HCT116 (cell line): ENCODE measurements at regions not wholly inside any gene's neighbourhood (a gene's known extent, or its start where the extent isn't known, plus 50 kb on each side); places are given as distances from the start of the nearest gene placed in this dataset.

Source experiments
- ATAC-seq: fragments of 200-7000 bp; cut with Tn5 transposase; 2 replicates; pipeline ENCODE4 v1.9.1; 2020; ENCODE audit warnings: mild to moderate bottlenecking, moderate library complexity
- BruUV-seq: library from RNA; stranded (reverse); fragments of 400-500 nt; replicated peaks from 2 replicates; lab custom pipeline; 2021; lab: Mats Ljungman, UMichigan
- CTCF ChIA-PET: fragments of 300-600 bp; sonication (Branson Sonifier 250); formaldehyde crosslinking; loops from one replicate; lab custom pipeline; 2021; ENCODE audit warnings: antibody characterized with exemption; lab: Charles Lee
- POLR2A ChIA-PET: fragments of 300-600, 350-600 bp; sonication (Branson Sonifier 250); formaldehyde crosslinking; loops from one replicate; lab custom pipeline; 2021; ENCODE audit warnings: antibody characterized with exemption; lab: Charles Lee
- RAD21 ChIA-PET, 2 experiments: fragments of 300-600 bp; sonication (Branson Sonifier 250); formaldehyde crosslinking; loops; one replicate each; lab custom pipeline; 2023; ENCODE audit warnings: low total read pairs in 2 of 2; ENCODE audit not compliant: uncharacterized antibody in 2 of 2, unreplicated experiment in 2 of 2, low non-redundant PET in 1 of 2; lab: Charles Lee
- DNase-seq: peaks from one replicate; pipeline ENCODE4 v3.0.0-alpha.2; 2010; ENCODE audit warnings: low read depth, low spot score
- H2AFZ ChIP-seq: fragments of 200-600 bp; shearing (Covaris generic), sonication (generic); 2 replicates; pipeline ENCODE4 v1.6.1; 2017; ENCODE audit warnings: low read depth, mixed run types, mixed read lengths, antibody characterized with exemption, low read length; ENCODE audit not compliant: poor library complexity, severe bottlenecking
- H3K27ac ChIP-seq: 2 replicates; pipeline ENCODE4 v1.5.1; 2012; ENCODE audit warnings: low read depth, low read length
- H3K27me3 ChIP-seq: fragments of 200-600 bp; sonication (generic); 2 replicates; pipeline ENCODE4 v1.6.1; 2016; ENCODE audit warnings: mixed run types, low read length, mixed read lengths; ENCODE audit not compliant: insufficient read depth
- H3K36me3 ChIP-seq, 2 experiments: fragments of 200-500 bp in 1 of 2; fragments of 200-600 bp in 1 of 2; sonication (Bioruptor generic) in 1 of 2; sonication (generic) in 1 of 2; 2 replicates each; pipeline versions ENCODE4 v1.5.1 to v1.6.1; 2014 to 2016; ENCODE audit warnings: low read length in 2 of 2, inconsistent platforms in 1 of 2, mixed read lengths in 1 of 2, mixed run types in 1 of 2; ENCODE audit not compliant: insufficient read depth in 2 of 2, control insufficient read depth in 1 of 2
- H3K4me1 ChIP-seq, 2 experiments: fragments of 200-600 bp in 1 of 2; sonication (generic) in 1 of 2; 2 replicates each; pipeline versions ENCODE4 v1.5.1 to v1.6.1; 2012 to 2017; ENCODE audit warnings: low read length in 2 of 2, inconsistent platforms in 1 of 2, mild to moderate bottlenecking in 1 of 2, mixed read lengths in 1 of 2, mixed run types in 1 of 2, moderate library complexity in 1 of 2; ENCODE audit not compliant: insufficient read depth in 2 of 2, control insufficient read depth in 1 of 2
- H3K4me2 ChIP-seq: fragments of 200-600 bp; sonication (generic); 2 replicates; pipeline ENCODE4 v1.6.1; 2017; ENCODE audit warnings: mixed run types, low read length, mixed read lengths
- H3K4me3 ChIP-seq, 2 experiments: fragments of 200-600 bp in 1 of 2; sonication (generic) in 1 of 2; replicated peaks in 1 of 2; 2 replicates each; pipeline ENCODE4 v1.5.1; 2011 to 2016; ENCODE audit warnings: low read length in 2 of 2, control low read depth in 1 of 2, low read depth in 1 of 2, mild to moderate bottlenecking in 1 of 2, mixed read lengths in 1 of 2, mixed run types in 1 of 2
- H3K79me2 ChIP-seq: fragments of 200-600 bp; sonication (generic); 2 replicates; pipeline ENCODE4 v1.6.1; 2017; ENCODE audit warnings: mild to moderate bottlenecking, mixed run types, low read length, moderate library complexity, mixed read lengths; ENCODE audit not compliant: insufficient read depth
- H3K9ac ChIP-seq: fragments of 200-600 bp; sonication (generic); 2 replicates; pipeline ENCODE4 v1.6.1; 2016; ENCODE audit warnings: low read length, mixed read lengths
- H3K9me2 ChIP-seq: fragments of 200-600 bp; sonication (generic), shearing (Covaris generic); 2 replicates; pipeline ENCODE4 v1.6.1; 2017; ENCODE audit warnings: mixed run types, mild to moderate bottlenecking, moderate library complexity; ENCODE audit not compliant: insufficient read depth
- H3K9me3 ChIP-seq, 2 experiments: fragments of 200-500 bp in 1 of 2; fragments of 200-600 bp in 1 of 2; sonication (Bioruptor generic) in 1 of 2; sonication (generic) in 1 of 2; 2 replicates each; pipeline ENCODE4 v1.6.1; 2014 to 2017; ENCODE audit warnings: low read length in 2 of 2, mixed read lengths in 2 of 2, inconsistent platforms in 1 of 2, low read depth in 1 of 2, mild to moderate bottlenecking in 1 of 2, mixed run types in 1 of 2, moderate library complexity in 1 of 2; ENCODE audit not compliant: control insufficient read depth in 1 of 2, insufficient read depth in 1 of 2
- H4K20me1 ChIP-seq: fragments of 200-600 bp; sonication (generic), shearing (Covaris generic); 2 replicates; pipeline ENCODE4 v1.6.1; 2017; ENCODE audit warnings: mixed run types, mild to moderate bottlenecking, moderate library complexity; ENCODE audit not compliant: insufficient read depth
- CBX3 ChIP-seq: IDR thresholded peaks from 2 replicates; pipeline ENCODE4 v1.6.1; 2012; ENCODE audit warnings: low read depth
- CEBPB ChIP-seq: IDR thresholded peaks from 2 replicates; pipeline ENCODE4 v1.6.1; 2012; ENCODE audit warnings: low read depth
- CTCF ChIP-seq, 3 experiments: fragments of 200-600 bp in 1 of 3; sonication (generic) in 1 of 3; IDR thresholded peaks in 2 of 3; conservative IDR thresholded peaks in 1 of 3; 2 replicates each; pipeline ENCODE4 v1.5.1; 2012 to 2017; ENCODE audit warnings: low read depth in 2 of 3, low read length in 2 of 3, antibody characterized with exemption in 1 of 3, borderline replicate concordance in 1 of 3, control low read depth in 1 of 3, mild to moderate bottlenecking in 1 of 3, mixed read lengths in 1 of 3, mixed run types in 1 of 3, moderate library complexity in 1 of 3; ENCODE audit not compliant: insufficient read depth in 1 of 3
- EGR1 ChIP-seq: IDR thresholded peaks from 2 replicates; pipeline ENCODE4 v1.6.1; 2012; ENCODE audit warnings: low read depth
- ELF1 ChIP-seq: IDR thresholded peaks from 2 replicates; pipeline ENCODE4 v1.6.1; 2012; ENCODE audit warnings: low read depth, borderline replicate concordance
- JUND ChIP-seq: IDR thresholded peaks from 2 replicates; pipeline ENCODE4 v1.6.1; 2012
- POLR2A ChIP-seq: IDR thresholded peaks from 2 replicates; pipeline ENCODE4 v1.7.0; 2011; ENCODE audit warnings: borderline replicate concordance; ENCODE audit not compliant: insufficient read depth, insufficient read length; ENCODE audit errors: extremely low read depth
- RAD21 ChIP-seq: IDR thresholded peaks from 2 replicates; pipeline ENCODE4 v1.6.1; 2012; ENCODE audit warnings: low read depth, mild to moderate bottlenecking
- SIN3A ChIP-seq: IDR thresholded peaks from 2 replicates; pipeline ENCODE4 v1.6.1; 2012; ENCODE audit warnings: low read depth
- SP1 ChIP-seq: IDR thresholded peaks from 2 replicates; pipeline ENCODE4 v1.6.1; 2012; ENCODE audit warnings: low read depth
- SRF ChIP-seq: IDR thresholded peaks from 2 replicates; pipeline ENCODE4 v1.6.1; 2012; ENCODE audit warnings: low read depth
- YY1 ChIP-seq: IDR thresholded peaks from 2 replicates; pipeline ENCODE4 v1.6.1; 2011; ENCODE audit warnings: low read length, low read depth, moderate library complexity, mild to moderate bottlenecking; ENCODE audit not compliant: insufficient replicate concordance; ENCODE audit errors: extremely low read depth
- ZBTB33 ChIP-seq: IDR thresholded peaks from 2 replicates; pipeline ENCODE4 v1.6.1; 2011; ENCODE audit warnings: mild to moderate bottlenecking, low read length, moderate library complexity; ENCODE audit not compliant: insufficient replicate concordance; ENCODE audit errors: extremely low read depth
- ZFX ChIP-seq: fragments of 450-650 bp; IDR thresholded peaks from 2 replicates; pipeline ENCODE4 v1.6.1; 2017
- ZNF274 ChIP-seq: fragments of 200-500 bp; sonication (Bioruptor generic); IDR thresholded peaks from 2 replicates; pipeline ENCODE4 v1.6.1; 2014; ENCODE audit warnings: mild to moderate bottlenecking, low read depth, low read length, inconsistent platforms
- intact Hi-C: fragments of 100-400 bp; cut with micrococcal nuclease; formaldehyde crosslinking; loops from 2 replicates; pipeline ENCODE4 v1.10.0; 2022
- TF ChIP-seq, protein P1 (sequence below): IDR thresholded peaks from 2 replicates; pipeline ENCODE4 v1.6.1; 2012

DNA sequence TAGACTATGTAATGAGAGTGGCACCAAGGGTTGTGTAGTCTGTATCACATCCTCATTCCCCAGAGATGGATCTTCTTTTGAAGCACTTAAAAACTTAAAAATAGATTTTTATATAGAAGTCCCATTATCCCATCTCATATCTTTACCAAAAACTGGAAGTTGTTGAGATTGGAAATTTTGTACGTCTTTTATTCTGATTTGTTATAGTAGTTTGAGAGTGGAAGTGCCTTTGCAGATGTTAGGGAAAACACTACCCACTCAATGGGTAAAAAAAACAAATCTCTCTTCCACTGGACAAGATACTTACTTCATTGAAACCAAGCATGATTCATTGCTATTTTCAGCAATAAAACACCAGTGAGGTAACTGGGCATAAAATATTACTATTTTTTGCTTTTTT is 184.4 kb downstream of the MACC1 start:
- TF ChIP-seq YY1 (no peak), SRF (no peak), CBX3 (no peak), CTCF (IDR thresholded peaks at IDR 0.05 in 2 of 3, conservative IDR thresholded peaks at IDR 0.05 in 1 of 3; ENCODE audit: borderline replicate concordance in 1 of 3, insufficient read depth in 1 of 3, low read depth in 2 of 3, low read length in 2 of 3) (no peak), ELF1 (no peak), ZNF274 (no peak), ZFX (no peak), POLR2A (no peak), SP1 (no peak), EGR1 (no peak), CEBPB (no peak), SIN3A (no peak), ZBTB33 (no peak), JUND (no peak), RAD21 (no peak)
- TF ChIP-seq, protein P1, sequence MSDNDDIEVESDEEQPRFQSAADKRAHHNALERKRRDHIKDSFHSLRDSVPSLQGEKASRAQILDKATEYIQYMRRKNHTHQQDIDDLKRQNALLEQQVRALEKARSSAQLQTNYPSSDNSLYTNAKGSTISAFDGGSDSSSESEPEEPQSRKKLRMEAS = no peak
- H3K9ac ChIP-seq = no peak overlapping the region
- H3K4me2 ChIP-seq = no peak overlapping the region
- no peaks in the 10 kb centered on the region for H3K36me3 ChIP-seq
- no TSS peak for BruUV-seq
- no peak overlapping the region for H2AFZ ChIP-seq
- H3K9me2 ChIP-seq = no peaks in the 10 kb centered on the region
- POLR2A ChIA-PET = no interaction called here
- H3K79me2 ChIP-seq = no peaks in the 10 kb centered on the region
- no peak overlapping the region for H3K4me3 ChIP-seq
- intact Hi-C loops = no loop called here
- no peak for ATAC-seq
- CTCF ChIA-PET = no interaction called here
- no peak overlapping the region for H3K27ac ChIP-seq
- no peaks in the 10 kb centered on the region for H3K9me3 ChIP-seq
- H3K27me3 ChIP-seq = no peaks in the 10 kb centered on the region
- RAD21 ChIA-PET = no interaction called here
- H3K4me1 ChIP-seq = peaks cover 13% of the 10 kb centered on the region in 2 experiments
- H4K20me1 ChIP-seq = no peaks in the 10 kb centered on the region
- DNase-seq = no peak
